Panc1 (cell line): ENCODE measurements at regions not wholly inside any gene's neighbourhood (a gene's known extent, or its start where the extent isn't known, plus 50 kb on each side); places are given as distances from the start of the nearest gene placed in this dataset.
"Not testable (repeated sequence)": the region's sequence is repeated elsewhere in the genome, so short reads cannot be mapped to it uniquely, and the experiment has no call there.

Source experiments
- CTCF ChIP-seq: fragments of 450-650 bp; IDR thresholded peaks from 2 replicates; pipeline ENCODE4 v1.5.1; 2017; ENCODE audit warnings: mild to moderate bottlenecking
- POLR2AphosphoS5 ChIP-seq: IDR thresholded peaks from 2 replicates; pipeline ENCODE4 v1.6.1; 2012; ENCODE audit warnings: mild to moderate bottlenecking, low read depth, low read length, moderate library complexity
- SIN3A ChIP-seq: IDR thresholded peaks from 2 replicates; pipeline ENCODE4 v1.6.1; 2012; ENCODE audit warnings: low read depth, mild to moderate bottlenecking, low read length, moderate library complexity, borderline replicate concordance; ENCODE audit not compliant: insufficient read depth
- TCF7L2 ChIP-seq: IDR thresholded peaks from 2 replicates; pipeline ENCODE4 v1.6.1; 2011; ENCODE audit warnings: mild to moderate bottlenecking, low read depth, low read length, inconsistent platforms

- TF ChIP-seq CTCF, TCF7L2, SIN3A, POLR2AphosphoS5: not testable (repeated sequence)
Measured at GRCh38 chr16:29270923-29271322, 135.6 kb downstream of the NPIPB11 start.
